BJ (cell line): ENCODE measurements at regions not wholly inside any gene's neighbourhood (a gene's known extent, or its start where the extent isn't known, plus 50 kb on each side); places are given as distances from the start of the nearest gene placed in this dataset.

Experiments used
- CTCF ChIA-PET: fragments of 350-600 bp; formaldehyde crosslinking; extraction: SDS; loops from one replicate; lab custom pipeline; 2021; ENCODE audit warnings: antibody characterized with exemption, inconsistent platforms; lab: Yijun Ruan, JAX
- POLR2A ChIA-PET: fragments of 300-600 bp; sonication (Branson Sonifier 250); formaldehyde crosslinking; extraction: SDS; loops from one replicate; lab custom pipeline; 2021; ENCODE audit warnings: antibody characterized with exemption; lab: Charles Lee
- DNase-seq: peaks from one replicate; pipeline ENCODE4 v3.0.0-alpha.2; 2011; ENCODE audit warnings: low read depth
- H3K27me3 ChIP-seq: 2 replicates; pipeline ENCODE4 v1.6.0; 2011; ENCODE audit warnings: low read length; ENCODE audit not compliant: control insufficient read depth, insufficient read depth
- H3K36me3 ChIP-seq: 2 replicates; pipeline ENCODE4 v1.5.1; 2011; ENCODE audit warnings: low read length; ENCODE audit not compliant: control insufficient read depth, insufficient read depth
- H3K4me3 ChIP-seq: 2 replicates; pipeline ENCODE4 v1.5.1; 2011; ENCODE audit warnings: low read depth, mild to moderate bottlenecking, control low read depth, low read length
- CTCF ChIP-seq: IDR thresholded peaks from 2 replicates; pipeline ENCODE4 v1.5.1; 2011; ENCODE audit warnings: low read depth, mild to moderate bottlenecking, control low read depth, inconsistent platforms, low read length, moderate library complexity; ENCODE audit not compliant: insufficient read depth

- ChIA-PET POLR2A (no interaction called here), CTCF (no interaction called here)
- Histone ChIP-seq H3K4me3 (no peak overlapping the region), H3K36me3 (no peaks in the 10 kb centered on the region), H3K27me3 (no peaks in the 10 kb centered on the region)
- no peak for DNase-seq
- TF ChIP-seq CTCF: no peak
Observed at GRCh38 chr18:67268530-67268929, 248.0 kb downstream of the DSEL start.

- POLR2A ChIA-PET: no interaction called here
- no peaks in the 10 kb centered on the region for H3K27me3 ChIP-seq
- no peak for DNase-seq
- H3K4me3 ChIP-seq: no peak overlapping the region
- H3K36me3 ChIP-seq: no peaks in the 10 kb centered on the region
- CTCF ChIA-PET: no interaction called here
- TF ChIP-seq CTCF: no peak
Observed at GRCh38 chr18:67266246-67267237, 250.0 kb downstream of the DSEL start.

GRCh38 chr18:67265464-67266245 is 250.9 kb downstream of the DSEL start:
- peak; percentile 48 for DNase-seq
- no peak overlapping the region for H3K4me3 ChIP-seq
- H3K27me3 ChIP-seq: no peaks in the 10 kb centered on the region
- H3K36me3 ChIP-seq: no peaks in the 10 kb centered on the region
- TF ChIP-seq CTCF: no peak
- POLR2A ChIA-PET: no interaction called here
- CTCF ChIA-PET: no interaction called here

- DNase-seq: no peak
- no peak overlapping the region for H3K4me3 ChIP-seq
- no peaks in the 10 kb centered on the region for H3K36me3 ChIP-seq
- no peaks in the 10 kb centered on the region for H3K27me3 ChIP-seq
- POLR2A ChIA-PET: no interaction called here
- CTCF ChIA-PET: no interaction called here
- no peak for TF ChIP-seq CTCF
Observed at GRCh38 chr18:67261931-67262552, 254.5 kb downstream of the DSEL start.

- no peaks in the 10 kb centered on the region for H3K36me3 ChIP-seq
- no peak for TF ChIP-seq CTCF
- POLR2A ChIA-PET: no interaction called here
- no peak overlapping the region for H3K4me3 ChIP-seq
- DNase-seq: no peak
- no peaks in the 10 kb centered on the region for H3K27me3 ChIP-seq
- CTCF ChIA-PET: interaction anchor here (1.2 kb wide), 1 partner anchor 28 kb away, joined by 3 read pairs; no protein-coding TSS in a partner anchor
Observed at GRCh38 chr18:67260841-67261240, 255.7 kb downstream of the DSEL start.
